PC-3 (cell line): ENCODE measurements at regions not wholly inside any gene's neighbourhood (a gene's known extent, or its start where the extent isn't known, plus 50 kb on each side); places are given as distances from the start of the nearest gene placed in this dataset.
A peak's percentile ranks its signal among the peaks of the same experiment; 100 is the strongest.

Experiments
- ATAC-seq: fragments of 200-7000 bp; cut with Tn5 transposase; 2 replicates; pipeline ENCODE4 v1.9.1; 2020; ENCODE audit warnings: mild to moderate bottlenecking, moderate library complexity
- BruUV-seq: library from RNA; stranded (reverse); fragments of 400-500 nt; replicated peaks from 2 replicates; lab custom pipeline; 2021; lab: Mats Ljungman, UMichigan
- CTCF ChIA-PET: fragments of 300-600 bp; sonication (Branson Sonifier 250); formaldehyde crosslinking; loops from one replicate; lab custom pipeline; 2022; ENCODE audit warnings: antibody characterized with exemption; lab: Charles Lee
- POLR2A ChIA-PET: fragments of 300-600 bp; sonication (Branson Sonifier 250); formaldehyde crosslinking; loops from one replicate; lab custom pipeline; 2022; ENCODE audit warnings: antibody characterized with exemption; ENCODE audit not compliant: unreplicated experiment; lab: Charles Lee
- DNase-seq: peaks from one replicate; pipeline ENCODE4 v3.0.0-alpha.2; 2015
- H2AFZ ChIP-seq: fragments of 300-600 bp; sonication (generic); 2 replicates; pipeline ENCODE4 v1.6.0; 2016; ENCODE audit warnings: antibody characterized with exemption, low read length
- H3F3A ChIP-seq: fragments of 300-600 bp; sonication (generic); one replicate; pipeline ENCODE4 v1.6.0; 2017; ENCODE audit warnings: antibody characterized with exemption, low read length, control low read depth, mild to moderate bottlenecking; ENCODE audit not compliant: unreplicated experiment
- H3K27ac ChIP-seq: fragments of 300-600 bp; sonication (generic); 2 replicates; pipeline ENCODE4 v1.5.1; 2016; ENCODE audit warnings: mild to moderate bottlenecking, low read length
- H3K27me3 ChIP-seq: fragments of 300-600 bp; sonication (generic); 2 replicates; pipeline ENCODE4 v1.6.1; 2016; ENCODE audit warnings: low read length, mixed read lengths
- H3K36me3 ChIP-seq: fragments of 300-600 bp; sonication (generic); 2 replicates; pipeline ENCODE4 v1.6.1; 2016; ENCODE audit warnings: low read depth, mixed run types, low read length, mixed read lengths
- H3K4me1 ChIP-seq: fragments of 300-600 bp; sonication (generic); 2 replicates; pipeline ENCODE4 v1.5.1; 2016; ENCODE audit warnings: low read length; ENCODE audit not compliant: insufficient read depth
- H3K4me2 ChIP-seq: fragments of 300-600 bp; sonication (generic); 2 replicates; pipeline ENCODE4 v1.6.0; 2016; ENCODE audit warnings: low read length
- H3K4me3 ChIP-seq: fragments of 300-600 bp; sonication (generic); 2 replicates; pipeline ENCODE4 v1.5.1; 2016; ENCODE audit warnings: mild to moderate bottlenecking, low read length, mixed read lengths
- H3K79me2 ChIP-seq: fragments of 300-600 bp; sonication (generic); 2 replicates; pipeline ENCODE4 v1.6.1; 2017; ENCODE audit warnings: low read length, mixed read lengths
- H3K9ac ChIP-seq: fragments of 300-600 bp; sonication (generic); 2 replicates; pipeline ENCODE4 v1.6.0; 2016; ENCODE audit warnings: mild to moderate bottlenecking, low read length
- H3K9me2 ChIP-seq: fragments of 300-600 bp; sonication (generic); replicated peaks from 2 replicates; pipeline ENCODE4 v1.6.1; 2016; ENCODE audit warnings: mixed run types, low read length, mixed read lengths
- H3K9me3 ChIP-seq: fragments of 300-600 bp; sonication (generic); 2 replicates; pipeline ENCODE4 v1.6.1; 2016; ENCODE audit warnings: low read length, mixed read lengths
- H4K20me1 ChIP-seq: fragments of 300-600 bp; sonication (generic); 2 replicates; pipeline ENCODE4 v1.6.1; 2016; ENCODE audit warnings: low read length, mixed read lengths
- CTCF ChIP-seq: fragments of 300-600 bp; sonication (generic); conservative IDR thresholded peaks from 2 replicates; pipeline ENCODE4 v1.5.1; 2017; ENCODE audit warnings: antibody characterized with exemption, low read depth, mild to moderate bottlenecking, low read length
- EZH2 ChIP-seq: fragments of 300-600 bp; sonication (generic); IDR thresholded peaks from one replicate; pipeline ENCODE4 v1.6.1; 2017; ENCODE audit warnings: antibody characterized with exemption, mild to moderate bottlenecking, low read length; ENCODE audit not compliant: unreplicated experiment
- EZH2phosphoT487 ChIP-seq: fragments of 300-600 bp; sonication (generic); IDR thresholded peaks from 2 replicates; pipeline ENCODE4 v1.6.1; 2018; ENCODE audit warnings: mild to moderate bottlenecking, antibody characterized with exemption, low read length, borderline replicate concordance
- intact Hi-C: fragments of 100-400 bp; cut with micrococcal nuclease; formaldehyde crosslinking; loops from 2 replicates; pipeline ENCODE4 v1.9.0; 2023

- Histone ChIP-seq H3K9ac (no peak overlapping the region), H4K20me1 (no peaks in the 10 kb centered on the region), H3K36me3 (no peaks in the 10 kb centered on the region), H3K27ac (no peak overlapping the region), H2AFZ (no peak overlapping the region), H3K79me2 (no peaks in the 10 kb centered on the region), H3K4me1 (peaks cover 17% of the 10 kb centered on the region), H3K4me2 (no peak overlapping the region), H3K4me3 (no peak overlapping the region), H3K9me2 (no peaks in the 10 kb centered on the region), H3K27me3 (no peaks in the 10 kb centered on the region), H3F3A (no peaks in the 10 kb centered on the region), H3K9me3 (no peaks in the 10 kb centered on the region)
- no TSS peak for BruUV-seq
- POLR2A ChIA-PET = no interaction called here
- CTCF ChIA-PET = no interaction called here
- no peak for DNase-seq
- TF ChIP-seq EZH2 (no peak), EZH2phosphoT487 (no peak), CTCF (no peak)
- intact Hi-C loops = no loop called here
- ATAC-seq = no peak
Measured at GRCh38 chr11:27863637-27864036, 163.4 kb upstream of the BDNF start.

GRCh38 chr11:27861706-27862430 is 161.6 kb upstream of the BDNF start:
- no peaks in the 10 kb centered on the region for H4K20me1 ChIP-seq
- H3K4me2 ChIP-seq = peak overlapping the region; percentile 46
- TF ChIP-seq EZH2phosphoT487 (no peak), CTCF (no peak), EZH2 (no peak)
- ATAC-seq (peak; percentile 97), DNase-seq (peak; percentile 82)
- intact Hi-C loops = no loop called here
- peak overlapping the region; percentile 19 for H3K27ac ChIP-seq
- H3K4me1 ChIP-seq = peaks cover 23% of the 10 kb centered on the region
- H3K27me3 ChIP-seq = no peaks in the 10 kb centered on the region
- BruUV-seq = no TSS peak
- no peaks in the 10 kb centered on the region for H3K9me3 ChIP-seq
- H3K9me2 ChIP-seq = no peaks in the 10 kb centered on the region
- H3K79me2 ChIP-seq = no peaks in the 10 kb centered on the region
- no peak overlapping the region for H3K9ac ChIP-seq
- H3K36me3 ChIP-seq = no peaks in the 10 kb centered on the region
- CTCF ChIA-PET = interaction anchor here (0.8 kb wide), 1 partner anchor 145 kb away, joined by 3 read pairs; no protein-coding TSS in a partner anchor
- no peak overlapping the region for H3K4me3 ChIP-seq
- POLR2A ChIA-PET = interaction anchor here (0.6 kb wide), 1 partner anchor 73 kb away, joined by 7 read pairs; no protein-coding TSS in a partner anchor
- H2AFZ ChIP-seq = no peak overlapping the region
- H3F3A ChIP-seq = no peaks in the 10 kb centered on the region

GRCh38 chr11:27860811-27861210 is 160.6 kb upstream of the BDNF start:
- POLR2A ChIA-PET = no interaction called here
- intact Hi-C loops = no loop called here
- Histone ChIP-seq H3K9ac (no peak overlapping the region), H4K20me1 (no peaks in the 10 kb centered on the region), H3K4me2 (no peak overlapping the region), H3K4me1 (peaks cover 23% of the 10 kb centered on the region), H3F3A (no peaks in the 10 kb centered on the region), H3K79me2 (no peaks in the 10 kb centered on the region), H3K9me2 (no peaks in the 10 kb centered on the region), H3K4me3 (no peak overlapping the region), H3K36me3 (no peaks in the 10 kb centered on the region), H3K27ac (no peak overlapping the region), H3K27me3 (no peaks in the 10 kb centered on the region), H2AFZ (no peak overlapping the region), H3K9me3 (no peaks in the 10 kb centered on the region)
- CTCF ChIA-PET = no interaction called here
- ATAC-seq (no peak), DNase-seq (no peak)
- BruUV-seq = no TSS peak
- TF ChIP-seq CTCF (no peak), EZH2phosphoT487 (no peak), EZH2 (no peak)
